Endodermal cell (in vitro differentiated cells): ENCODE measurements at regions not wholly inside any gene's neighbourhood (a gene's known extent, or its start where the extent isn't known, plus 50 kb on each side); places are given as distances from the start of the nearest gene placed in this dataset.

Source experiments
- DNase-seq: peaks from one replicate; pipeline ENCODE4 v3.0.0-alpha.2; 2017
- H3K27ac ChIP-seq: 2 replicates; pipeline ENCODE4 v1.5.1; 2013; ENCODE audit warnings: mild to moderate bottlenecking, low read depth, low read length, moderate library complexity
- H3K27me3 ChIP-seq: 2 replicates; pipeline ENCODE4 v1.6.1; 2013; ENCODE audit warnings: mild to moderate bottlenecking, low read length, moderate library complexity; ENCODE audit not compliant: insufficient read depth, control insufficient read depth, poor library complexity, severe bottlenecking
- H3K36me3 ChIP-seq: 2 replicates; pipeline ENCODE4 v1.7.0; 2013; ENCODE audit warnings: mild to moderate bottlenecking, low read length, moderate library complexity; ENCODE audit not compliant: control insufficient read depth, insufficient read depth
- H3K4me1 ChIP-seq: one replicate; pipeline ENCODE4 v1.7.0; 2013; ENCODE audit warnings: low read length; ENCODE audit not compliant: control insufficient read depth, insufficient read depth
- H3K4me3 ChIP-seq: 2 replicates; pipeline ENCODE4 v1.5.1; 2013; ENCODE audit warnings: mild to moderate bottlenecking, low read length, moderate library complexity
- H3K9ac ChIP-seq: 2 replicates; pipeline ENCODE4 v1.6.1; 2013; ENCODE audit warnings: mild to moderate bottlenecking, low read length, moderate library complexity; ENCODE audit not compliant: poor library complexity, severe bottlenecking; ENCODE audit errors: extremely low read depth
- H3K9me3 ChIP-seq: 2 replicates; pipeline ENCODE4 v1.6.1; 2013; ENCODE audit warnings: mild to moderate bottlenecking, low read length, moderate library complexity; ENCODE audit not compliant: control insufficient read depth
- H3K27ac Mint-ChIP-seq: 2 replicates; pipeline ENCODE4 v1.8.0; 2020; ENCODE audit warnings: mixed read lengths
- H3K27me3 Mint-ChIP-seq: 2 replicates; pipeline ENCODE4 v1.8.0; 2021; ENCODE audit warnings: mild to moderate bottlenecking, mixed read lengths; ENCODE audit not compliant: insufficient read depth
- H3K36me3 Mint-ChIP-seq: 2 replicates; pipeline ENCODE4 v1.8.0; 2020; ENCODE audit warnings: low read depth, mixed read lengths
- H3K4me1 Mint-ChIP-seq: 2 replicates; pipeline ENCODE4 v1.8.0; 2020; ENCODE audit warnings: mixed read lengths
- H3K4me3 Mint-ChIP-seq: 2 replicates; pipeline ENCODE4 v1.8.0; 2020; ENCODE audit warnings: mild to moderate bottlenecking, moderate library complexity, mixed read lengths
- H3K9me3 Mint-ChIP-seq: 2 replicates; pipeline ENCODE4 v1.8.0; 2020; ENCODE audit warnings: mild to moderate bottlenecking, mixed read lengths
- CTCF ChIP-seq: fragments of 200-600 bp; sonication (generic); conservative IDR thresholded peaks from 2 replicates; pipeline ENCODE4 v1.5.0; 2021; ENCODE audit warnings: antibody characterized with exemption, mild to moderate bottlenecking
- WGBS, 2 experiments: methylation state at CpG; one replicate each; pipeline versions ENCODE4 v1.1.5 to v1.1.7; 2013; ENCODE audit warnings: missing lambda C conversion rate in 2 of 2, mixed read lengths in 1 of 2; ENCODE audit not compliant: insufficient coverage in 1 of 2, insufficient read length in 1 of 2; 5-methylcytosine and 5-hydroxymethylcytosine counted together

GRCh38 chr12:92503971-92504593 is 198.7 kb upstream of the PLEKHG7 start:
- H3K27ac ChIP-seq: no peak overlapping the region
- WGBS, 2 experiments: 86 to 91% methylated on average over 5 to 7 of the region's 7 CpGs
- no peak overlapping the region for H3K4me3 Mint-ChIP-seq
- H3K9me3 ChIP-seq: no peaks in the 10 kb centered on the region
- no peak overlapping the region for H3K27ac Mint-ChIP-seq
- H3K36me3 ChIP-seq: no peaks in the 10 kb centered on the region
- no peaks in the 10 kb centered on the region for H3K27me3 ChIP-seq
- H3K9me3 Mint-ChIP-seq: no peaks in the 10 kb centered on the region
- TF ChIP-seq CTCF: no peak
- no peaks in the 10 kb centered on the region for H3K36me3 Mint-ChIP-seq
- no peak overlapping the region for H3K4me3 ChIP-seq
- peaks cover 6% of the 10 kb centered on the region for H3K4me1 ChIP-seq
- H3K27me3 Mint-ChIP-seq: no peaks in the 10 kb centered on the region
- DNase-seq: no peak
- H3K9ac ChIP-seq: no peak overlapping the region
- peaks cover 25% of the 10 kb centered on the region for H3K4me1 Mint-ChIP-seq

GRCh38 chr12:92503029-92503931 is 199.5 kb upstream of the PLEKHG7 start:
- Histone ChIP-seq H3K4me1 (peaks cover 6% of the 10 kb centered on the region), H3K9ac (no peak overlapping the region), H3K36me3 (no peaks in the 10 kb centered on the region), H3K27ac (no peak overlapping the region), H3K27me3 (no peaks in the 10 kb centered on the region), H3K9me3 (no peaks in the 10 kb centered on the region), H3K4me3 (no peak overlapping the region)
- DNase-seq: no peak
- peaks cover 25% of the 10 kb centered on the region for H3K4me1 Mint-ChIP-seq
- 84 to 93% methylated on average over 5 to 12 of the region's 12 CpGs for WGBS, 2 experiments
- H3K36me3 Mint-ChIP-seq: no peaks in the 10 kb centered on the region
- TF ChIP-seq CTCF: no peak
- no peak overlapping the region for H3K27ac Mint-ChIP-seq
- no peaks in the 10 kb centered on the region for H3K27me3 Mint-ChIP-seq
- no peak overlapping the region for H3K4me3 Mint-ChIP-seq
- H3K9me3 Mint-ChIP-seq: no peaks in the 10 kb centered on the region

- no peaks in the 10 kb centered on the region for H3K9me3 ChIP-seq
- H3K27ac ChIP-seq: no peak overlapping the region
- 59 to 69% methylated on average over 3 of the region's 3 CpGs for WGBS, 2 experiments
- DNase-seq: no peak
- H3K36me3 ChIP-seq: no peaks in the 10 kb centered on the region
- Mint-ChIP-seq H3K4me3 (no peak overlapping the region), H3K27me3 (no peaks in the 10 kb centered on the region), H3K9me3 (no peaks in the 10 kb centered on the region), H3K4me1 (peaks cover 25% of the 10 kb centered on the region), H3K27ac (no peak overlapping the region), H3K36me3 (no peaks in the 10 kb centered on the region)
- H3K9ac ChIP-seq: no peak overlapping the region
- no peak overlapping the region for H3K4me3 ChIP-seq
- peaks cover 6% of the 10 kb centered on the region for H3K4me1 ChIP-seq
- TF ChIP-seq CTCF: peak; percentile 56
- H3K27me3 ChIP-seq: no peaks in the 10 kb centered on the region
Observed at GRCh38 chr12:92502417-92503028, 200.3 kb upstream of the PLEKHG7 start.
